ENCODE measurements at regions not wholly inside any gene's neighbourhood (a gene's known extent, or its start where the extent isn't known, plus 50 kb on each side); places are given as distances from the start of the nearest gene placed in this dataset.

- DNase-seq = peak; percentile 83
These were observed 54.3 kb upstream of the PPP2R5C start for GRCh38 chr14:101707068-101707842.

GRCh38 chr14:101707863-101708620 is 53.5 kb upstream of the PPP2R5C start:
- DNase-seq = no peak

- DNase-seq = no peak
These were observed 52.5 kb upstream of the PPP2R5C start for GRCh38 chr14:101708853-101709532.

GRCh38 chr14:101709533-101709881 is 52.0 kb upstream of the PPP2R5C start:
- no peak for DNase-seq

GRCh38 chr14:101709962-101710931 is 51.3 kb upstream of the PPP2R5C start:
- no peak for DNase-seq

GRCh38 chr14:101711041-101711856 is 50.3 kb upstream of the PPP2R5C start:
- DNase-seq = no peak

Measured in NCI-H2171 treated with DMSO at 0.1 percent for 48 hours (cell line).